ENCODE measurements at regions not wholly inside any gene's neighbourhood (a gene's known extent, or its start where the extent isn't known, plus 50 kb on each side); places are given as distances from the start of the nearest gene placed in this dataset.

GRCh38 chr1:8232036-8232757 lies 85.7 kb upstream of the SLC45A1 start (continued):
- peak; percentile 46; the same call in 1 of the 2 replicates for TF ChIP-seq ZNF557 (CRISPR knock-in tag; IDR thresholded peaks at IDR 0.05)
- TF ChIP-seq, protein P1, sequence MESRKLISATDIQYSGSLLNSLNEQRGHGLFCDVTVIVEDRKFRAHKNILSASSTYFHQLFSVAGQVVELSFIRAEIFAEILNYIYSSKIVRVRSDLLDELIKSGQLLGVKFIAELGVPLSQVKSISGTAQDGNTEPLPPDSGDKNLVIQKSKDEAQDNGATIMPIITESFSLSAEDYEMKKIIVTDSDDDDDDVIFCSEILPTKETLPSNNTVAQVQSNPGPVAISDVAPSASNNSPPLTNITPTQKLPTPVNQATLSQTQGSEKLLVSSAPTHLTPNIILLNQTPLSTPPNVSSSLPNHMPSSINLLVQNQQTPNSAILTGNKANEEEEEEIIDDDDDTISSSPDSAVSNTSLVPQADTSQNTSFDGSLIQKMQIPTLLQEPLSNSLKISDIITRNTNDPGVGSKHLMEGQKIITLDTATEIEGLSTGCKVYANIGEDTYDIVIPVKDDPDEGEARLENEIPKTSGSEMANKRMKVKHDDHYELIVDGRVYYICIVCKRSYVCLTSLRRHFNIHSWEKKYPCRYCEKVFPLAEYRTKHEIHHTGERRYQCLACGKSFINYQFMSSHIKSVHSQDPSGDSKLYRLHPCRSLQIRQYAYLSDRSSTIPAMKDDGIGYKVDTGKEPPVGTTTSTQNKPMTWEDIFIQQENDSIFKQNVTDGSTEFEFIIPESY (CRISPR knock-in tag; IDR thresholded peaks at IDR 0.05), result peak; percentile 86
- no peak for TF ChIP-seq ZNF235 (CRISPR knock-in tag; IDR thresholded peaks at IDR 0.05; ENCODE audit: borderline replicate concordance)
- TF ChIP-seq ZSCAN31 (CRISPR knock-in tag; IDR thresholded peaks at IDR 0.05; ENCODE audit: low read depth), result no peak
- TF ChIP-seq, protein P2, sequence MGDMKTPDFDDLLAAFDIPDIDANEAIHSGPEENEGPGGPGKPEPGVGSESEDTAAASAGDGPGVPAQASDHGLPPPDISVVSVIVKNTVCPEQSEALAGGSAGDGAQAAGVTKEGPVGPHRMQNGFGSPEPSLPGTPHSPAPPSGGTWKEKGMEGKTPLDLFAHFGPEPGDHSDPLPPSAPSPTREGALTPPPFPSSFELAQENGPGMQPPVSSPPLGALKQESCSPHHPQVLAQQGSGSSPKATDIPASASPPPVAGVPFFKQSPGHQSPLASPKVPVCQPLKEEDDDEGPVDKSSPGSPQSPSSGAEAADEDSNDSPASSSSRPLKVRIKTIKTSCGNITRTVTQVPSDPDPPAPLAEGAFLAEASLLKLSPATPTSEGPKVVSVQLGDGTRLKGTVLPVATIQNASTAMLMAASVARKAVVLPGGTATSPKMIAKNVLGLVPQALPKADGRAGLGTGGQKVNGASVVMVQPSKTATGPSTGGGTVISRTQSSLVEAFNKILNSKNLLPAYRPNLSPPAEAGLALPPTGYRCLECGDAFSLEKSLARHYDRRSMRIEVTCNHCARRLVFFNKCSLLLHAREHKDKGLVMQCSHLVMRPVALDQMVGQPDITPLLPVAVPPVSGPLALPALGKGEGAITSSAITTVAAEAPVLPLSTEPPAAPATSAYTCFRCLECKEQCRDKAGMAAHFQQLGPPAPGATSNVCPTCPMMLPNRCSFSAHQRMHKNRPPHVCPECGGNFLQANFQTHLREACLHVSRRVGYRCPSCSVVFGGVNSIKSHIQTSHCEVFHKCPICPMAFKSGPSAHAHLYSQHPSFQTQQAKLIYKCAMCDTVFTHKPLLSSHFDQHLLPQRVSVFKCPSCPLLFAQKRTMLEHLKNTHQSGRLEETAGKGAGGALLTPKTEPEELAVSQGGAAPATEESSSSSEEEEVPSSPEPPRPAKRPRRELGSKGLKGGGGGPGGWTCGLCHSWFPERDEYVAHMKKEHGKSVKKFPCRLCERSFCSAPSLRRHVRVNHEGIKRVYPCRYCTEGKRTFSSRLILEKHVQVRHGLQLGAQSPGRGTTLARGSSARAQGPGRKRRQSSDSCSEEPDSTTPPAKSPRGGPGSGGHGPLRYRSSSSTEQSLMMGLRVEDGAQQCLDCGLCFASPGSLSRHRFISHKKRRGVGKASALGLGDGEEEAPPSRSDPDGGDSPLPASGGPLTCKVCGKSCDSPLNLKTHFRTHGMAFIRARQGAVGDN (CRISPR knock-in tag; IDR thresholded peaks at IDR 0.05), result peak; percentile 16; the same call in 1 of the 2 replicates

DNA sequence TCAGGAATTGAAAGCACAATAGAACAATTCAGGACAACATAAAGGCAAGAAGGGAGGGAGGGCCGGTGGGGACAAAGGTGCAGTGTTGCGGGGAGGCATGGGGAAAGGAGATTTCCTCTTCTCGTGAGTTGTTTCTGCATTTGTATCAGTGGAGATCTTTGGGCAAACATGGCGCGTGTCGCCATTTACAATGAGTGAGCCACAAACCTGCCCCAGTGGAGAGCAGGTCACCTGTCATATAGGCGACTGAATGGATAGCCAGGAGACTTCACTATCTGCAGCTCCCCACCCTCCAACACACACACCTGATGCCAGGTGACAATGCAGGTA lies 87.7 kb upstream of the SLC45A1 start:
- ChIA-PET CTCF (ENCODE audit: low intra/inter-chr PET ratio, low total read pairs) (no interaction called here), POLR2A (no interaction called here)
- TF ChIP-seq, protein P3, sequence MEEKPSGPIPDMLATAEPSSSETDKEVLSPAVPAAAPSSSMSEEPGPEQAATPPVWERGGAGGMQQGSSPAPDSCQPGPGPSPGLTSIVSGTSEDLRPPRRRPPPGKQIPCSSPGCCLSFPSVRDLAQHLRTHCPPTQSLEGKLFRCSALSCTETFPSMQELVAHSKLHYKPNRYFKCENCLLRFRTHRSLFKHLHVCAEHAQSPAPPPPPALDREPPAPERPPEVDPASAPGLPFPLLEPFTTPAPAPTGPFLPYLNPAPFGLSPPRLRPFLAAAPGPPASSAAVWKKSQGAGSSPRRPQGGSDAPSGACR (CRISPR knock-in tag; IDR thresholded peaks at IDR 0.05), result no peak
- 0 out of 2 replicates have a peak, but pooled peaks have one; percentile 31 for TF ChIP-seq ARID5B (CRISPR knock-in tag; IDR thresholded peaks at IDR 0.05)
- TF ChIP-seq SOX6 (IDR thresholded peaks at IDR 0.05), result no peak
- TF ChIP-seq SOX6 (CRISPR knock-in tag; IDR thresholded peaks at IDR 0.05), result peak; percentile 18; the same call in 1 of the 2 replicates
- no peak for TF ChIP-seq ZBTB3 (CRISPR knock-in tag; IDR thresholded peaks at IDR 0.05; ENCODE audit: borderline replicate concordance, low read depth)
- TF ChIP-seq DNMT1 (CRISPR knock-in tag; IDR thresholded peaks at IDR 0.05), result no peak
- TF ChIP-seq FOXA3 (CRISPR knock-in tag; IDR thresholded peaks at IDR 0.05), result 0 out of 2 replicates have a peak, but pooled peaks have one; percentile 9

More for the DNA sequence above, 87.7 kb upstream of the SLC45A1 start:
- Histone ChIP-seq H3K4me2 (ENCODE audit: low read depth, low read length) (peak overlapping the region; percentile 1; the same call in 1 of the 2 replicates), H3K27ac (ENCODE audit: extremely low read length, insufficient read depth, low read length) (no peak overlapping the region), H3K4me1 (ENCODE audit: insufficient read depth, low read length) (peaks cover 58% of the 10 kb centered on the region), H3K79me2 (ENCODE audit: insufficient read depth, low read length) (no peaks in the 10 kb centered on the region), H3K9ac (ENCODE audit: insufficient read depth, low read depth, low read length) (no peak overlapping the region), H3K36me3 (replicated peaks in 1 of 2; ENCODE audit: control insufficient read depth in 1 of 2, insufficient read depth in 2 of 2, low read length in 2 of 2) (no peaks in the 10 kb centered on the region), H3K27me3 (ENCODE audit: control insufficient read depth in 1 of 2, insufficient read depth in 2 of 2, low read length in 2 of 2) (no peaks in the 10 kb centered on the region), H3K4me3 (replicated peaks in 1 of 3; ENCODE audit: insufficient read depth in 1 of 3, low read depth in 2 of 3, low read length in 3 of 3) (no peak overlapping the region), H2AFZ (ENCODE audit: low read length) (peak overlapping the region; percentile 54), H4K20me1 (ENCODE audit: insufficient read depth, low read length) (no peaks in the 10 kb centered on the region), H3K9me3 (ENCODE audit: low read length) (no peaks in the 10 kb centered on the region)
- intact Hi-C loops (cut with micrococcal nuclease; ENCODE audit: unreplicated experiment), result no loop called here
- no peak for ATAC-seq
- DNase-seq (ENCODE audit: low spot score), result peak; percentile 63
- no peak for FAIRE-seq
- 49% methylated on average over 7 of the region's 7 CpGs for WGBS (ENCODE audit: low lambda C conversion rate)
- BruUV-seq (replicated peaks), result no TSS peak
- in situ Hi-C loops (cut with HindIII; ENCODE audit: extremely low pct_ligation_motif_present, low pct_unique_long_range_greater_than_20kb), result loop anchor here (10.0 kb wide), 1 partner anchor 205 kb away; the partner anchor contains the start of gene ERRFI1
